ENCODE measurements at regions not wholly inside any gene's neighbourhood (a gene's known extent, or its start where the extent isn't known, plus 50 kb on each side); places are given as distances from the start of the nearest gene placed in this dataset.

DNA sequence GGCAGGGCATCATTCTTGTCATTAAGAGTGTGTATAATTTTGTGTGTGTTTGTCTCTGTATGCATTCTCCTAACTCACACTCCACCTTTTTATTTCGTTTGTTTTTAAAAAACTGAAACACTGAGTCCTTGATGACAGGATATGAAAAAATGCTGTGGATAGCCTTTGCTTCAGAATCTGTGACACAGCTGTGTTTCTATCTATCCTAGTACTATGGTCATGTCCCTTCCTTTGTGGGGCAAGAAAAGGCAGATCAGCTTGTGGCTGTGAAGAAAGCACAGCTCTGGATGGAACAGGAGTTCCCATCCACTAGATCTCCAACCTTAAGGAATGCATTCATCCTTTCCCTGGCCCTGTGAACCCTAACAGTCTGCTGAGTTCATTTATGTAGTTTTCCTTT, 60.3 kb downstream of the OTOL1 start:
- Histone ChIP-seq H3K36me3 (replicated peaks in 1 of 2; ENCODE audit: control insufficient read depth in 1 of 2, insufficient read depth in 2 of 2, low read length in 1 of 2) (no peaks in the 10 kb centered on the region), H3K9me3 (no peaks in the 10 kb centered on the region), H3K27ac (ENCODE audit: low read depth in 2 of 2, low read length in 1 of 2) (peak overlapping the region in 1 of 2 experiments; percentile 34; a peak in 1 of 4 replicates), H3K4me3 (ENCODE audit: low read depth in 2 of 2, low read length in 1 of 2) (no peak overlapping the region), H3K27me3 (ENCODE audit: insufficient read depth) (no peaks in the 10 kb centered on the region), H3K79me2 (ENCODE audit: insufficient read depth) (no peaks in the 10 kb centered on the region), H3K4me2 (no peak overlapping the region), H3F3A (replicated peaks; ENCODE audit: insufficient read depth) (no peaks in the 10 kb centered on the region), H3K9ac (no peak overlapping the region), H3K4me1 (ENCODE audit: control insufficient read depth in 1 of 2, insufficient read depth in 2 of 2, low read depth in 1 of 2, low read length in 1 of 2) (peaks cover 0 to 28% of the 10 kb centered on the region in 2 experiments; a peak in 2 of 4 replicates), H3K9me2 (no peaks in the 10 kb centered on the region), H4K20me1 (ENCODE audit: insufficient read depth) (no peaks in the 10 kb centered on the region), H2AFZ (ENCODE audit: low read depth) (no peak overlapping the region)
- ChIA-PET CTCF (interaction anchor here (0.8 to 1.4 kb wide), 5 partner anchors 10 to 1499 kb away, joined by 3 to 4 read pairs (median 3); no protein-coding TSS in a partner anchor), POLR2A (no interaction called here)
- no peak for TF ChIP-seq JUND (IDR thresholded peaks at IDR 0.05)
- TF ChIP-seq, protein P1, sequence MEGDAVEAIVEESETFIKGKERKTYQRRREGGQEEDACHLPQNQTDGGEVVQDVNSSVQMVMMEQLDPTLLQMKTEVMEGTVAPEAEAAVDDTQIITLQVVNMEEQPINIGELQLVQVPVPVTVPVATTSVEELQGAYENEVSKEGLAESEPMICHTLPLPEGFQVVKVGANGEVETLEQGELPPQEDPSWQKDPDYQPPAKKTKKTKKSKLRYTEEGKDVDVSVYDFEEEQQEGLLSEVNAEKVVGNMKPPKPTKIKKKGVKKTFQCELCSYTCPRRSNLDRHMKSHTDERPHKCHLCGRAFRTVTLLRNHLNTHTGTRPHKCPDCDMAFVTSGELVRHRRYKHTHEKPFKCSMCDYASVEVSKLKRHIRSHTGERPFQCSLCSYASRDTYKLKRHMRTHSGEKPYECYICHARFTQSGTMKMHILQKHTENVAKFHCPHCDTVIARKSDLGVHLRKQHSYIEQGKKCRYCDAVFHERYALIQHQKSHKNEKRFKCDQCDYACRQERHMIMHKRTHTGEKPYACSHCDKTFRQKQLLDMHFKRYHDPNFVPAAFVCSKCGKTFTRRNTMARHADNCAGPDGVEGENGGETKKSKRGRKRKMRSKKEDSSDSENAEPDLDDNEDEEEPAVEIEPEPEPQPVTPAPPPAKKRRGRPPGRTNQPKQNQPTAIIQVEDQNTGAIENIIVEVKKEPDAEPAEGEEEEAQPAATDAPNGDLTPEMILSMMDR (IDR thresholded peaks at IDR 0.05): no peak
- TF ChIP-seq SMC3 (IDR thresholded peaks at IDR 0.05; ENCODE audit: low read depth, low read length): no peak
- TF ChIP-seq EP300 (IDR thresholded peaks at IDR 0.05; ENCODE audit: borderline replicate concordance in 1 of 2, low read depth in 1 of 2, low read length in 1 of 2): no peak
- TF ChIP-seq, protein P2, sequence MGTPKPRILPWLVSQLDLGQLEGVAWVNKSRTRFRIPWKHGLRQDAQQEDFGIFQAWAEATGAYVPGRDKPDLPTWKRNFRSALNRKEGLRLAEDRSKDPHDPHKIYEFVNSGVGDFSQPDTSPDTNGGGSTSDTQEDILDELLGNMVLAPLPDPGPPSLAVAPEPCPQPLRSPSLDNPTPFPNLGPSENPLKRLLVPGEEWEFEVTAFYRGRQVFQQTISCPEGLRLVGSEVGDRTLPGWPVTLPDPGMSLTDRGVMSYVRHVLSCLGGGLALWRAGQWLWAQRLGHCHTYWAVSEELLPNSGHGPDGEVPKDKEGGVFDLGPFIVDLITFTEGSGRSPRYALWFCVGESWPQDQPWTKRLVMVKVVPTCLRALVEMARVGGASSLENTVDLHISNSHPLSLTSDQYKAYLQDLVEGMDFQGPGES (IDR thresholded peaks at IDR 0.05; ENCODE audit: low read depth, low read length): no peak
- TF ChIP-seq MEF2A (IDR thresholded peaks at IDR 0.05; ENCODE audit: borderline replicate concordance, low read depth): no peak
- no peak for TF ChIP-seq GABPA (IDR thresholded peaks at IDR 0.05; ENCODE audit: low read depth)
- no peak for TF ChIP-seq MXI1 (IDR thresholded peaks at IDR 0.05; ENCODE audit: low read depth, low read length)
- no peak for TF ChIP-seq SIN3A (IDR thresholded peaks at IDR 0.05; ENCODE audit: borderline replicate concordance, low read depth, low read length)
- no peak for TF ChIP-seq TCF12 (IDR thresholded peaks at IDR 0.05)
- TF ChIP-seq, protein P3, sequence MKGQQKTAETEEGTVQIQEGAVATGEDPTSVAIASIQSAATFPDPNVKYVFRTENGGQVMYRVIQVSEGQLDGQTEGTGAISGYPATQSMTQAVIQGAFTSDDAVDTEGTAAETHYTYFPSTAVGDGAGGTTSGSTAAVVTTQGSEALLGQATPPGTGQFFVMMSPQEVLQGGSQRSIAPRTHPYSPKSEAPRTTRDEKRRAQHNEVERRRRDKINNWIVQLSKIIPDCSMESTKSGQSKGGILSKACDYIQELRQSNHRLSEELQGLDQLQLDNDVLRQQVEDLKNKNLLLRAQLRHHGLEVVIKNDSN (IDR thresholded peaks at IDR 0.05; ENCODE audit: borderline replicate concordance, low read depth): no peak
- no peak for TF ChIP-seq POLR2AphosphoS5 (IDR thresholded peaks at IDR 0.05; ENCODE audit: low read depth, low read length)
- no peak for TF ChIP-seq TEAD4 (IDR thresholded peaks at IDR 0.05; ENCODE audit: borderline replicate concordance, insufficient read depth)
- TF ChIP-seq, protein P4, sequence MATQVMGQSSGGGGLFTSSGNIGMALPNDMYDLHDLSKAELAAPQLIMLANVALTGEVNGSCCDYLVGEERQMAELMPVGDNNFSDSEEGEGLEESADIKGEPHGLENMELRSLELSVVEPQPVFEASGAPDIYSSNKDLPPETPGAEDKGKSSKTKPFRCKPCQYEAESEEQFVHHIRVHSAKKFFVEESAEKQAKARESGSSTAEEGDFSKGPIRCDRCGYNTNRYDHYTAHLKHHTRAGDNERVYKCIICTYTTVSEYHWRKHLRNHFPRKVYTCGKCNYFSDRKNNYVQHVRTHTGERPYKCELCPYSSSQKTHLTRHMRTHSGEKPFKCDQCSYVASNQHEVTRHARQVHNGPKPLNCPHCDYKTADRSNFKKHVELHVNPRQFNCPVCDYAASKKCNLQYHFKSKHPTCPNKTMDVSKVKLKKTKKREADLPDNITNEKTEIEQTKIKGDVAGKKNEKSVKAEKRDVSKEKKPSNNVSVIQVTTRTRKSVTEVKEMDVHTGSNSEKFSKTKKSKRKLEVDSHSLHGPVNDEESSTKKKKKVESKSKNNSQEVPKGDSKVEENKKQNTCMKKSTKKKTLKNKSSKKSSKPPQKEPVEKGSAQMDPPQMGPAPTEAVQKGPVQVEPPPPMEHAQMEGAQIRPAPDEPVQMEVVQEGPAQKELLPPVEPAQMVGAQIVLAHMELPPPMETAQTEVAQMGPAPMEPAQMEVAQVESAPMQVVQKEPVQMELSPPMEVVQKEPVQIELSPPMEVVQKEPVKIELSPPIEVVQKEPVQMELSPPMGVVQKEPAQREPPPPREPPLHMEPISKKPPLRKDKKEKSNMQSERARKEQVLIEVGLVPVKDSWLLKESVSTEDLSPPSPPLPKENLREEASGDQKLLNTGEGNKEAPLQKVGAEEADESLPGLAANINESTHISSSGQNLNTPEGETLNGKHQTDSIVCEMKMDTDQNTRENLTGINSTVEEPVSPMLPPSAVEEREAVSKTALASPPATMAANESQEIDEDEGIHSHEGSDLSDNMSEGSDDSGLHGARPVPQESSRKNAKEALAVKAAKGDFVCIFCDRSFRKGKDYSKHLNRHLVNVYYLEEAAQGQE (IDR thresholded peaks at IDR 0.05; ENCODE audit: low read depth, low read length): no peak
- TF ChIP-seq FOXJ3 (CRISPR knock-in tag; IDR thresholded peaks at IDR 0.05): no peak
- TF ChIP-seq RCOR1 (IDR thresholded peaks at IDR 0.05; ENCODE audit: low read length): no peak
- DNase-seq: no peak
- WGBS (ENCODE audit: low lambda C conversion rate): 3% methylated on average over 1 of the region's 1 CpG
